22Rv1 (cell line): ENCODE measurements at regions not wholly inside any gene's neighbourhood (a gene's known extent, or its start where the extent isn't known, plus 50 kb on each side); places are given as distances from the start of the nearest gene placed in this dataset.

Experiments
- ZFX ChIP-seq: fragments of 450-650 bp; IDR thresholded peaks from 2 replicates; pipeline ENCODE4 v1.6.1; 2017; ENCODE audit warnings: antibody characterized with exemption, borderline replicate concordance
- TF ChIP-seq, protein P1 (sequence below): fragments of 450-650 bp; IDR thresholded peaks from 2 replicates; pipeline ENCODE4 v1.5.1; 2017; ENCODE audit warnings: mild to moderate bottlenecking

DNA sequence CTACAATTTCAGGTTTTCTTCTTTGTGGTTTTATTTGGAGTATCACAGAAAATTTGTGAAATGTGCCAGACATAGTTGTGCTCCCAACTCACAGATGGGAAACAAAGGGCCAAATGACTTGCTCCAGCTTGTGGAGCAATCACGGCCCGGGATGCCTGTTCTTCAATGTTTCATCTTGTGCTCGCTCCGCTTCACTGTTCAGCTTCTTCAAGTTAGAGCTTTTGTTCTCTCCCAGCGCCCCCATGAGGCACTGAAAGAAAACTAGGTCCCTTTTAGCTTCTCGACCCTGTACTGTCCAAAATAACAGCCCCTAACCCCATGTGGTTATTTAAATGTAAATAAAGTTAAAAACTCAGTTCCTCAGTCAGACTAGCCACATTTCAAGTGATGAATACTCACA lies 187.9 kb upstream of the STXBP6 start:
- TF ChIP-seq, protein P1, sequence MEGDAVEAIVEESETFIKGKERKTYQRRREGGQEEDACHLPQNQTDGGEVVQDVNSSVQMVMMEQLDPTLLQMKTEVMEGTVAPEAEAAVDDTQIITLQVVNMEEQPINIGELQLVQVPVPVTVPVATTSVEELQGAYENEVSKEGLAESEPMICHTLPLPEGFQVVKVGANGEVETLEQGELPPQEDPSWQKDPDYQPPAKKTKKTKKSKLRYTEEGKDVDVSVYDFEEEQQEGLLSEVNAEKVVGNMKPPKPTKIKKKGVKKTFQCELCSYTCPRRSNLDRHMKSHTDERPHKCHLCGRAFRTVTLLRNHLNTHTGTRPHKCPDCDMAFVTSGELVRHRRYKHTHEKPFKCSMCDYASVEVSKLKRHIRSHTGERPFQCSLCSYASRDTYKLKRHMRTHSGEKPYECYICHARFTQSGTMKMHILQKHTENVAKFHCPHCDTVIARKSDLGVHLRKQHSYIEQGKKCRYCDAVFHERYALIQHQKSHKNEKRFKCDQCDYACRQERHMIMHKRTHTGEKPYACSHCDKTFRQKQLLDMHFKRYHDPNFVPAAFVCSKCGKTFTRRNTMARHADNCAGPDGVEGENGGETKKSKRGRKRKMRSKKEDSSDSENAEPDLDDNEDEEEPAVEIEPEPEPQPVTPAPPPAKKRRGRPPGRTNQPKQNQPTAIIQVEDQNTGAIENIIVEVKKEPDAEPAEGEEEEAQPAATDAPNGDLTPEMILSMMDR: peak; percentile 60
- TF ChIP-seq ZFX: no peak
